ENCODE measurements at regions not wholly inside any gene's neighbourhood (a gene's known extent, or its start where the extent isn't known, plus 50 kb on each side); places are given as distances from the start of the nearest gene placed in this dataset.

- DNase-seq: no peak
Observed at GRCh38 chr7:80403686-80404241, 108.1 kb downstream of the GNAT3 start.

- DNase-seq: no peak
Observed at GRCh38 chr7:80401708-80402107, 110.2 kb downstream of the GNAT3 start.

- DNase-seq: peak; percentile 53
Observed at GRCh38 chr7:80393786-80394185, 118.1 kb downstream of the GNAT3 start.

GRCh38 chr7:80392229-80393169 lies 119.4 kb downstream of the GNAT3 start:
- no peak for DNase-seq

GRCh38 chr7:80387634-80388193 lies 124.2 kb downstream of the GNAT3 start:
- no peak for DNase-seq

- no peak for DNase-seq
Observed at GRCh38 chr7:80386686-80387085, 125.2 kb downstream of the GNAT3 start.

- no peak for DNase-seq
Observed at GRCh38 chr7:80385508-80385907, 126.4 kb downstream of the GNAT3 start.

GRCh38 chr7:80380957-80381356 lies 130.9 kb downstream of the GNAT3 start:
- DNase-seq: no peak

- no peak for DNase-seq
Observed at GRCh38 chr7:80379034-80379982, 132.6 kb downstream of the GNAT3 start.

- no peak for DNase-seq
Observed at GRCh38 chr7:80374321-80374720, 137.5 kb downstream of the GNAT3 start.

GRCh38 chr7:80373429-80374032 lies 138.3 kb downstream of the GNAT3 start:
- no peak for DNase-seq

- no peak for DNase-seq
Observed at GRCh38 chr7:80372415-80372814, 139.4 kb downstream of the GNAT3 start.

- DNase-seq: no peak
Observed at GRCh38 chr7:80370587-80370986, 141.3 kb downstream of the GNAT3 start.

- DNase-seq: no peak
Observed at GRCh38 chr7:80369321-80369720, 142.5 kb downstream of the GNAT3 start.

- no peak for DNase-seq
Observed at GRCh38 chr7:80362677-80363076, 149.2 kb downstream of the GNAT3 start.

GRCh38 chr7:80362010-80362618 lies 149.8 kb downstream of the GNAT3 start:
- DNase-seq: no peak

GRCh38 chr7:80359476-80359875 lies 152.4 kb downstream of the GNAT3 start:
- DNase-seq: no peak

- no peak for DNase-seq
Observed at GRCh38 chr7:80359029-80359428, 152.8 kb downstream of the GNAT3 start.

GRCh38 chr7:80357530-80357929 lies 154.3 kb downstream of the GNAT3 start:
- no peak for DNase-seq

- no peak for DNase-seq
Observed at GRCh38 chr7:80350430-80350829, 161.4 kb downstream of the GNAT3 start.

- DNase-seq: no peak
Observed at GRCh38 chr7:80348223-80348622, 163.6 kb downstream of the GNAT3 start.

GRCh38 chr7:80347173-80347572 lies 164.7 kb downstream of the GNAT3 start:
- DNase-seq: no peak

All from SHP77 treated with DMSO at 0.1 percent for 48 hours (cell line).